NCI-H1092 treated with DMSO at 0.1 percent for 48 hours (cell line): ENCODE measurements at regions not wholly inside any gene's neighbourhood (a gene's known extent, or its start where the extent isn't known, plus 50 kb on each side); places are given as distances from the start of the nearest gene placed in this dataset.

Experiments
- DNase-seq: peaks from one replicate; lab custom pipeline; 2025; lab: John Stamatoyannopoulos, UW

GRCh38 chr5:173557123-173557903, 59.1 kb downstream of the BOD1 start:
- DNase-seq, result no peak

GRCh38 chr5:173556142-173557028, 60.1 kb downstream of the BOD1 start:
- no peak for DNase-seq

GRCh38 chr5:173554989-173555705, 61.3 kb downstream of the BOD1 start:
- no peak for DNase-seq

GRCh38 chr5:173554038-173554955, 62.2 kb downstream of the BOD1 start:
- no peak for DNase-seq

GRCh38 chr5:173550641-173551040, 65.8 kb downstream of the BOD1 start:
- no peak for DNase-seq

- DNase-seq, result no peak
Measured at GRCh38 chr5:173549644-173550043, 66.8 kb downstream of the BOD1 start.

GRCh38 chr5:173547579-173547978, 68.9 kb downstream of the BOD1 start:
- DNase-seq, result no peak

GRCh38 chr5:173542964-173543363, 73.5 kb downstream of the BOD1 start:
- no peak for DNase-seq

- DNase-seq, result no peak
Measured at GRCh38 chr5:173542159-173542558, 74.3 kb downstream of the BOD1 start.

GRCh38 chr5:173538654-173539053, 77.8 kb downstream of the BOD1 start:
- DNase-seq, result no peak

- DNase-seq, result no peak
Measured at GRCh38 chr5:173538018-173538417, 78.4 kb downstream of the BOD1 start.

- DNase-seq, result no peak
Measured at GRCh38 chr5:173537228-173537627, 79.2 kb downstream of the BOD1 start.

- DNase-seq, result no peak
Measured at GRCh38 chr5:173535976-173536639, 80.3 kb downstream of the BOD1 start.

- no peak for DNase-seq
Measured at GRCh38 chr5:173535166-173535975, 81.1 kb downstream of the BOD1 start.

GRCh38 chr5:173534664-173535063, 81.8 kb downstream of the BOD1 start:
- no peak for DNase-seq

- DNase-seq, result no peak
Measured at GRCh38 chr5:173534031-173534430, 82.4 kb downstream of the BOD1 start.

GRCh38 chr5:173532689-173533250, 83.7 kb downstream of the BOD1 start:
- no peak for DNase-seq

- DNase-seq, result no peak
Measured at GRCh38 chr5:173531863-173532262, 84.6 kb downstream of the BOD1 start.

GRCh38 chr5:173530547-173530946, 85.9 kb downstream of the BOD1 start:
- no peak for DNase-seq

- no peak for DNase-seq
Measured at GRCh38 chr5:173529861-173530260, 86.6 kb downstream of the BOD1 start.
